ENCODE measurements at regions not wholly inside any gene's neighbourhood (a gene's known extent, or its start where the extent isn't known, plus 50 kb on each side); places are given as distances from the start of the nearest gene placed in this dataset.

DNA sequence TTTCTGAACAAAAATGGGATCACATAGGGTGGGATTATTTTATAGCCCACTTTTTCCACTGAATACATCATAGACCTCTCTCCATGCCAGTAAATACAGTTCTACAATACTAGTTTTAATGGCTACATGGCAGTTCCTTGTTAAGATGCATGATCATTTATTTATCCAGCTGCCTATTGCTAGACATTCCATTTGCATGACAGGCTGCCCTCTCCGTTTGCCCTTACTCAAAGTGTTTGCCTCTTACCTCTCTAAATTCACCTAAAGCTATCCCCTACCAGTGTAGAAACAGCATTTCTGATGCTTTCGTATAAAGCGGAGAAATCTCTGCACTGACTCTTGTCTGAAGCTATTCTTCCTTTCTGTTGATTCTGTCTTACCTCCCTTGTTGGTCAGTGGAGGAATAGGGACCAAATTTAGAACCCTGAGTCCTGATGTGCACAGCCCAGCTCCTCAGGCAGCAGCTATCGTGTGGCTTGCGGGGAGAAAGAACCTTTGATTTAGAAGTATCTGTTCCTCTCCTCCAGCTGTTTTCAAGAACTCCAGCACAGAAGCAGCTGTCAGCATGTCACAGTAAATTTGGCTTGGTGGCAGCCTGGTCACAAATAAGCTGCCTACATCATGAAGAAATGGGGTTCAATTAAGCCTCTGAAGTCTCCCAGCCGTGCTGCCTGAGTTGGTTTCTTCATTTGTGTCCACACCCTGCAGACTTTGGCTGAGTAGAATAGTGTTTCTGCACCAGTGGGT lies 337.3 kb downstream of the PRDM2 start:
- Mint-ChIP-seq H3K4me3 (no peak overlapping the region), H3K9me3 (peaks cover 8 to 10% of the 10 kb centered on the region in 2 donors), H3K27me3 (ENCODE audit: low read depth in 2 of 2) (peaks cover 16 to 21% of the 10 kb centered on the region in 2 donors), H3K36me3 (peaks cover 12% of the 10 kb centered on the region), H3K27ac (no peak overlapping the region), H3K4me1 (no peaks in the 10 kb centered on the region)
- Histone ChIP-seq H3K27ac (ENCODE audit: low read length) (no peak overlapping the region), H3K9me3 (ENCODE audit: control insufficient read depth, insufficient read depth, low read length) (no peaks in the 10 kb centered on the region), H3K4me1 (ENCODE audit: control insufficient read depth, insufficient read depth, low read length) (no peaks in the 10 kb centered on the region), H3K4me3 (ENCODE audit: low read length) (no peak overlapping the region), H3K36me3 (ENCODE audit: control insufficient read depth, insufficient read depth, low read length) (no peaks in the 10 kb centered on the region), H3K27me3 (ENCODE audit: control insufficient read depth, insufficient read depth, low read length) (no peaks in the 10 kb centered on the region)
- intact Hi-C loops (cut with micrococcal nuclease), result no loop called here
- DNase-seq (no peak), ATAC-seq (no peak)
- WGBS (ENCODE audit: insufficient coverage), result 77% methylated on average over 6 of the region's 6 CpGs
- TF ChIP-seq, protein P1, sequence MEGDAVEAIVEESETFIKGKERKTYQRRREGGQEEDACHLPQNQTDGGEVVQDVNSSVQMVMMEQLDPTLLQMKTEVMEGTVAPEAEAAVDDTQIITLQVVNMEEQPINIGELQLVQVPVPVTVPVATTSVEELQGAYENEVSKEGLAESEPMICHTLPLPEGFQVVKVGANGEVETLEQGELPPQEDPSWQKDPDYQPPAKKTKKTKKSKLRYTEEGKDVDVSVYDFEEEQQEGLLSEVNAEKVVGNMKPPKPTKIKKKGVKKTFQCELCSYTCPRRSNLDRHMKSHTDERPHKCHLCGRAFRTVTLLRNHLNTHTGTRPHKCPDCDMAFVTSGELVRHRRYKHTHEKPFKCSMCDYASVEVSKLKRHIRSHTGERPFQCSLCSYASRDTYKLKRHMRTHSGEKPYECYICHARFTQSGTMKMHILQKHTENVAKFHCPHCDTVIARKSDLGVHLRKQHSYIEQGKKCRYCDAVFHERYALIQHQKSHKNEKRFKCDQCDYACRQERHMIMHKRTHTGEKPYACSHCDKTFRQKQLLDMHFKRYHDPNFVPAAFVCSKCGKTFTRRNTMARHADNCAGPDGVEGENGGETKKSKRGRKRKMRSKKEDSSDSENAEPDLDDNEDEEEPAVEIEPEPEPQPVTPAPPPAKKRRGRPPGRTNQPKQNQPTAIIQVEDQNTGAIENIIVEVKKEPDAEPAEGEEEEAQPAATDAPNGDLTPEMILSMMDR (IDR thresholded peaks at IDR 0.05), result no peak

DNA sequence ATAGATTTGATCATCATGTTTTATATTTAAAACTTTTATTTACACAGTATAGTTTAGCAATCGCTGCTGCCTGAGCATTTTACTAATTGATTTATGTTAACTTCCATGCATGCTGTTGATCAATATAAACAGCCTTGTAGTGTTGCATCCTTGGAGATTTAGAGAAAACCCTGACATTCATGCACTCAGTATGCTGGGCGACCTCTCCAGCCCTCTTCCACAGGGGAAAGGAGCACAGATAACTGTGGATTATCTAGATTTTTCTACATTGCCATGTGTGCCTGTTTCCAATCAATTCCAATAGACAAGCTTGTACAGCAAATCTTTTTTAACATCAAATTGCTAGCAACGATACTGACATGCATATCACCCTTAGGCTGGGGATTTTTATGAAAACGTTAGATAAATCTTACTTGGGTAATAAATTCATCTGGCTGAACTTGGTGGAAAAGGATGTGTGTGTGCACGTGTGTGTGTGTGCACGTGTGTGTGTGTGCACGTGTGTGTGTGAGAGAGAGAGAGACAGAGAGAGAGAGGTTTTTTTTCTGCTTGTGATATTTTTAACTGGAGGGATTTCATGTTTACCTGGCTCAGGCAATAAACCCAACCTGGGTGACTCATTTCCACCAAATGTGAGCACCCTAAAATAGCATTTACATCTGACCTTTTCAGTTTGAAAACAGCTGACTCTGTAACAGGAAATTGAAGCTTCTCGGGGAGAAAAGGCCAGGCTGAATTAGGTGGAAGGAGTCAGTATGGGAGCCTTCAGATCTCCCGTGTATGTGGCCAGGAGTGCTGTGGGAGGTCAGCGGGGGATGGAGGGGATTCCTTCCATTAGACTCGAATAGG lies 339.8 kb downstream of the PRDM2 start:
- H3K4me1 ChIP-seq (ENCODE audit: control insufficient read depth, insufficient read depth, low read length), result no peaks in the 10 kb centered on the region
- TF ChIP-seq, protein P1 (IDR thresholded peaks at IDR 0.05), result no peak
- no peak overlapping the region for H3K27ac ChIP-seq (ENCODE audit: low read length)
- H3K36me3 ChIP-seq (ENCODE audit: control insufficient read depth, insufficient read depth, low read length), result no peaks in the 10 kb centered on the region
- Mint-ChIP-seq H3K36me3 (peaks cover 17% of the 10 kb centered on the region), H3K27me3 (ENCODE audit: low read depth in 2 of 2) (peaks cover 9 to 16% of the 10 kb centered on the region in 2 donors), H3K9me3 (peaks cover 10 to 12% of the 10 kb centered on the region in 2 donors), H3K4me3 (no peak overlapping the region), H3K4me1 (no peaks in the 10 kb centered on the region), H3K27ac (no peak overlapping the region)
- 67% methylated on average over 11 of the region's 11 CpGs for WGBS (ENCODE audit: insufficient coverage)
- H3K4me3 ChIP-seq (ENCODE audit: low read length), result no peak overlapping the region
- no peaks in the 10 kb centered on the region for H3K27me3 ChIP-seq (ENCODE audit: control insufficient read depth, insufficient read depth, low read length)
- no peaks in the 10 kb centered on the region for H3K9me3 ChIP-seq (ENCODE audit: control insufficient read depth, insufficient read depth, low read length)
- no peak for ATAC-seq
- intact Hi-C loops (cut with micrococcal nuclease), result no loop called here
- DNase-seq, result no peak

GRCh38 chr1:14049965-14050364 lies 350.0 kb downstream of the PRDM2 start:
- Histone ChIP-seq H3K36me3 (ENCODE audit: control insufficient read depth, insufficient read depth, low read length) (no peaks in the 10 kb centered on the region), H3K27ac (ENCODE audit: low read length) (no peak overlapping the region), H3K9me3 (ENCODE audit: control insufficient read depth, insufficient read depth, low read length) (no peaks in the 10 kb centered on the region), H3K4me3 (ENCODE audit: low read length) (no peak overlapping the region), H3K4me1 (ENCODE audit: control insufficient read depth, insufficient read depth, low read length) (no peaks in the 10 kb centered on the region), H3K27me3 (ENCODE audit: control insufficient read depth, insufficient read depth, low read length) (no peaks in the 10 kb centered on the region)
- 68% methylated on average over 4 of the region's 4 CpGs for WGBS (ENCODE audit: insufficient coverage)
- Mint-ChIP-seq H3K4me1 (no peaks in the 10 kb centered on the region), H3K9me3 (no peaks in the 10 kb centered on the region), H3K27me3 (ENCODE audit: low read depth in 2 of 2) (peaks cover 6 to 8% of the 10 kb centered on the region in 2 donors), H3K4me3 (no peak overlapping the region), H3K36me3 (no peaks in the 10 kb centered on the region), H3K27ac (no peak overlapping the region)
- TF ChIP-seq, protein P1 (IDR thresholded peaks at IDR 0.05), result no peak
- DNase-seq, result no peak
- intact Hi-C loops (cut with micrococcal nuclease), result no loop called here
- peak in 1 of 3 donors; percentile 27 for ATAC-seq
